Trophoblast cell (in vitro differentiated cells and primary cell): ENCODE measurements at regions not wholly inside any gene's neighbourhood (a gene's known extent, or its start where the extent isn't known, plus 50 kb on each side); places are given as distances from the start of the nearest gene placed in this dataset.
"Not testable (repeated sequence)": the region's sequence is repeated elsewhere in the genome, so short reads cannot be mapped to it uniquely, and the experiment has no call there.

Experiments
- DNase-seq, 2 donors: peaks; one replicate each; pipeline ENCODE4 v3.0.0-alpha.2; 2016
- H2AFZ ChIP-seq: 2 replicates; pipeline ENCODE4 v1.6.1; 2013; ENCODE audit warnings: low read length, moderate library complexity, mild to moderate bottlenecking; ENCODE audit not compliant: insufficient read depth, poor library complexity
- H2AK5ac ChIP-seq: 2 replicates; pipeline ENCODE4 v1.6.1; 2013; ENCODE audit warnings: mild to moderate bottlenecking, low read length
- H2BK120ac ChIP-seq: 2 replicates; pipeline ENCODE4 v1.6.1; 2013; ENCODE audit warnings: low read length, mild to moderate bottlenecking, moderate library complexity; ENCODE audit not compliant: insufficient read depth, poor library complexity
- H2BK12ac ChIP-seq: 2 replicates; pipeline ENCODE4 v1.6.1; 2013; ENCODE audit warnings: mild to moderate bottlenecking, low read length, moderate library complexity
- H2BK5ac ChIP-seq: 2 replicates; pipeline ENCODE4 v1.6.1; 2013; ENCODE audit warnings: low read length, low read depth, moderate library complexity, mild to moderate bottlenecking; ENCODE audit not compliant: poor library complexity
- H3K14ac ChIP-seq: 2 replicates; pipeline ENCODE4 v1.6.1; 2013; ENCODE audit warnings: mild to moderate bottlenecking, low read length
- H3K18ac ChIP-seq: 2 replicates; pipeline ENCODE4 v1.6.1; 2013; ENCODE audit warnings: mild to moderate bottlenecking, low read length
- H3K23ac ChIP-seq: 2 replicates; pipeline ENCODE4 v1.6.1; 2013; ENCODE audit warnings: low read length
- H3K27ac ChIP-seq: 2 replicates; pipeline ENCODE4 v1.5.1; 2013; ENCODE audit warnings: low read depth, mild to moderate bottlenecking, inconsistent platforms, low read length, moderate library complexity
- H3K27me3 ChIP-seq: 2 replicates; pipeline ENCODE4 v1.6.1; 2013; ENCODE audit warnings: inconsistent platforms, mild to moderate bottlenecking, low read length, moderate library complexity; ENCODE audit not compliant: insufficient read depth
- H3K36me3 ChIP-seq, 2 experiments: 1 replicate in 1 of 2; 2 replicates in 1 of 2; pipeline ENCODE4 v1.6.1; 2013; ENCODE audit warnings: low read length in 2 of 2, mild to moderate bottlenecking in 2 of 2, moderate library complexity in 1 of 2; ENCODE audit not compliant: insufficient read depth in 2 of 2, control insufficient read depth in 1 of 2
- H3K4ac ChIP-seq: 2 replicates; pipeline ENCODE4 v1.6.1; 2013; ENCODE audit warnings: low read depth, mild to moderate bottlenecking, low read length, moderate library complexity
- H3K4me1 ChIP-seq, 2 experiments: 1 replicate in 1 of 2; 2 replicates in 1 of 2; pipeline ENCODE4 v1.6.1; 2013; ENCODE audit warnings: low read length in 2 of 2, mild to moderate bottlenecking in 2 of 2, moderate library complexity in 1 of 2; ENCODE audit not compliant: insufficient read depth in 2 of 2, control insufficient read depth in 1 of 2
- H3K4me2 ChIP-seq: 2 replicates; pipeline ENCODE4 v1.6.1; 2013; ENCODE audit warnings: inconsistent platforms, mild to moderate bottlenecking, low read length, moderate library complexity
- H3K4me3 ChIP-seq: 2 replicates; pipeline ENCODE4 v1.5.1; 2013; ENCODE audit warnings: mild to moderate bottlenecking, low read depth, low read length, inconsistent platforms
- H3K79me1 ChIP-seq: one replicate; pipeline ENCODE4 v1.6.1; 2013; ENCODE audit warnings: low read length
- H3K79me2 ChIP-seq: 2 replicates; pipeline ENCODE4 v1.6.1; 2013; ENCODE audit warnings: low read length, mild to moderate bottlenecking; ENCODE audit not compliant: control insufficient read depth, insufficient read depth, poor library complexity
- H3K9ac ChIP-seq: 2 replicates; pipeline ENCODE4 v1.6.1; 2013; ENCODE audit warnings: mild to moderate bottlenecking, low read length
- H3K9me3 ChIP-seq: 2 replicates; pipeline ENCODE4 v1.6.1; 2013; ENCODE audit warnings: low read depth, mild to moderate bottlenecking, control low read depth, inconsistent platforms, low read length; ENCODE audit not compliant: insufficient read depth
- H4K12ac ChIP-seq: 2 replicates; pipeline ENCODE4 v1.6.1; 2013; ENCODE audit warnings: low read depth, mild to moderate bottlenecking, low read length, moderate library complexity
- H4K8ac ChIP-seq: 2 replicates; pipeline ENCODE4 v1.6.1; 2013; ENCODE audit warnings: low read depth, mild to moderate bottlenecking, low read length, moderate library complexity
- H4K91ac ChIP-seq: one replicate; pipeline ENCODE4 v1.6.1; 2013; ENCODE audit warnings: low read depth, mild to moderate bottlenecking, low read length, moderate library complexity
- WGBS: extraction: QIAGEN DNeasy Blood & Tissue Kit; methylation state at CpG from one replicate; pipeline ENCODE4 v1.1.7; 2013; ENCODE audit warnings: missing lambda C conversion rate; ENCODE audit not compliant: insufficient read length, insufficient coverage; ENCODE audit errors: extremely low coverage; 5-methylcytosine and 5-hydroxymethylcytosine counted together

DNA sequence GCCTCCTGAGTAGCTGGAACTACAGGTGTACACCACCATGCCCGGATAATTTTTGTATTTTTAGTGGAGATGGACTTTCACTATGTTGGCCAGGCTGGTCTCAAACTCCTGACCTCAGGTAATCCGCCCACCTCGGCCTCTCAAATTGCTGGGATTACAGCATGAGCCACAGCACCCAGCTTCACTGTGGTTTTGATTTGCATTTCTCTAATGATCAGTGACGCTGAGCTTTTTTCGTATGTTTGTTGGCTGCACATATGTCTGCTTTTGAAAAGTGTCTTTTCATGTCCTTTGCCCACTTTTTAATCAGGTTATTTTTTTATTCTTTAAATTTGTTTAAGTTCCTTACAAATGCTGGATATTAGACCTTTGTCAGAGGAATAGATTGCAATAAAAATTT lies 696.0 kb downstream of the ZBBX start:
- H3K4me3 ChIP-seq, H4K91ac ChIP-seq, H3K79me1 ChIP-seq, H2AFZ ChIP-seq, H3K4me1 ChIP-seq, H3K4ac ChIP-seq, H3K4me2 ChIP-seq, H3K79me2 ChIP-seq, H2AK5ac ChIP-seq, H3K23ac ChIP-seq, H2BK12ac ChIP-seq, H3K14ac ChIP-seq, H3K9ac ChIP-seq, H3K9me3 ChIP-seq, H4K8ac ChIP-seq, DNase-seq, H2BK5ac ChIP-seq, H3K18ac ChIP-seq, H3K36me3 ChIP-seq, H3K27ac ChIP-seq, H2BK120ac ChIP-seq, H4K12ac ChIP-seq, H3K27me3 ChIP-seq: not testable (repeated sequence)
- no CpG with 5 or more reads among the region's 5 CpGs for WGBS

DNA sequence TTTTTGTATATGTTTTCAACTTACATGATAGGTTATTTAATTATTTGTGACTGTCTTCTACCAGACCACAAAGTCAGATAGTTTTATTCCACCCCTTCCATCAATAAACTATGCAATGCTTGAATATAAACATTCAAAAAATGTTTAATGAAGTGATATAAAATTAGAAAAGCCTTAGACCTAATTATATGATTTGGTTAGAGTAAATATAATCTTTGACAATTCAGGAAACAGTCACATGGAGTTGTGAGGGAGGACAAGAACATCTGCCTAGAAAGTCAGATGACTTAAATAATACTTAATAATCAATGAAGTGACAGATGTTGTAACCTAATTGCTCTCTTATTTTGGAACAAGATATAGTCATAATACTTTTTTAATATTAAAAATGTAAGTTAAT lies 710.3 kb downstream of the ZBBX start:
- no peaks in the 10 kb centered on the region for H3K79me1 ChIP-seq
- H2BK12ac ChIP-seq, result no peak overlapping the region
- H3K9me3 ChIP-seq, result no peaks in the 10 kb centered on the region

DNA sequence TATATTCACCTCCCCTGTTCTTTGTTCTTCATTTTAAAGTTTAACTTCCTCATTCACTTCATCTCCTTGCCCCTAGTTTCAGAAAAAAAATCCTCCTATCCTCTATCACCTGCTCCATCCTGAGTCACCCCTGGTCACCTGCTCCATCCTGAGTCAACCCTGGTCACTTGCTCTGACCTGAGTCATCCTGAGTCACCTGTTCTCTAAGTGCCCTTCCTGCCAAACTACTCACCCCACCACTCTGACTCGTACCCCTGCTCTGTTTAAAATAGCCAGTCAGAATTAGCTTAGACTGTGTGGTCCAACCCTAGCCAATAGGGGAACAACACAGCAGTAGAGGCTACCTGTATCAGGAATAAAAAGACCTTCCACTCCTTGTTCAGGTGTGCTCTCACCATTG lies 716.9 kb downstream of the ZBBX start:
- H3K27ac ChIP-seq, result no peak overlapping the region
- H3K14ac ChIP-seq, result no peak overlapping the region
- H3K4me1 ChIP-seq, result no peaks in the 10 kb centered on the region
- no peak overlapping the region for H3K4me3 ChIP-seq
- no peak overlapping the region for H4K12ac ChIP-seq
- H4K8ac ChIP-seq, result no peak overlapping the region
- H3K23ac ChIP-seq, result no peak overlapping the region
- H3K4ac ChIP-seq, result no peak overlapping the region
- H2BK5ac ChIP-seq, result no peak overlapping the region
- no peaks in the 10 kb centered on the region for H3K27me3 ChIP-seq
- no peak overlapping the region for H2AFZ ChIP-seq
- no peak overlapping the region for H3K9ac ChIP-seq
- H2BK120ac ChIP-seq, result no peak overlapping the region
- no peaks in the 10 kb centered on the region for H3K9me3 ChIP-seq
- no peak overlapping the region for H2AK5ac ChIP-seq
- no CpG with 5 or more reads among the region's 1 CpG for WGBS
- H2BK12ac ChIP-seq, result no peak overlapping the region
- H3K79me2 ChIP-seq, result no peaks in the 10 kb centered on the region
- H3K18ac ChIP-seq, result no peak overlapping the region
- H3K4me2 ChIP-seq, result no peak overlapping the region
- H3K36me3 ChIP-seq, result no peaks in the 10 kb centered on the region
- DNase-seq, result peak; percentile 63 to 66
- no peaks in the 10 kb centered on the region for H3K79me1 ChIP-seq
- H4K91ac ChIP-seq, result no peak overlapping the region

More for the DNA sequence above, 710.3 kb downstream of the ZBBX start:
- Histone ChIP-seq H2BK5ac (no peak overlapping the region), H3K79me2 (no peaks in the 10 kb centered on the region), H4K91ac (no peak overlapping the region), H3K36me3 (no peaks in the 10 kb centered on the region), H2AK5ac (no peak overlapping the region), H3K4me1 (no peaks in the 10 kb centered on the region), H4K8ac (no peak overlapping the region), H3K23ac (no peak overlapping the region), H3K4me3 (no peak overlapping the region), H3K14ac (no peak overlapping the region), H2AFZ (no peak overlapping the region), H3K18ac (no peak overlapping the region), H3K27me3 (no peaks in the 10 kb centered on the region), H3K9ac (no peak overlapping the region), H2BK120ac (no peak overlapping the region), H4K12ac (no peak overlapping the region), H3K4ac (no peak overlapping the region), H3K4me2 (no peak overlapping the region), H3K27ac (no peak overlapping the region)
- no peak for DNase-seq

DNA sequence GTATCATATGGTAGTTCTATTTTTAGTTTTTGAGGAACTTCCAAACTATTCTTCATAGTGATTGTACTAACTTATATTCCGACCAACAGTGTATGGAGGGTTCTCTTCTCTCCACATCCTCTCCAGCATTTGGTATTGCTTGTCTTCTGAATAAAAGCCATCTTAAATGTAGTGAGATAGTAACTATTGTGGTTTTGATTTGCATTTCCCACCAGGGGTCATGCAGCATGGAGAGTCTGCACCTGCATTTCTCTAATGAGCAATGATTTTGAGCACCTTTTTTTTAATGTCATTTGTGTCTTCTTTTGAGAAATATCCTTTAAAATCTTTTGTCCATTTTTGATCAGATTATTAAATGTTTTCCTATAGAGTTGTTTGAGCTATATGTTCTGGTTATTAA lies 718.5 kb downstream of the ZBBX start:
- H3K23ac ChIP-seq, result no peak overlapping the region
- H3K79me2 ChIP-seq, result no peaks in the 10 kb centered on the region
- no peaks in the 10 kb centered on the region for H3K79me1 ChIP-seq
- no peak overlapping the region for H3K27ac ChIP-seq
- H2AFZ ChIP-seq, result no peak overlapping the region
- no peak overlapping the region for H3K4ac ChIP-seq
- no peaks in the 10 kb centered on the region for H3K9me3 ChIP-seq
- H2BK120ac ChIP-seq, result no peak overlapping the region
- no peak overlapping the region for H2BK5ac ChIP-seq
- H3K18ac ChIP-seq, result no peak overlapping the region
- H4K91ac ChIP-seq, result no peak overlapping the region
- no peaks in the 10 kb centered on the region for H3K4me1 ChIP-seq
- H3K4me3 ChIP-seq, result no peak overlapping the region
- H2AK5ac ChIP-seq, result no peak overlapping the region
- no peak overlapping the region for H4K8ac ChIP-seq
- H3K14ac ChIP-seq, result no peak overlapping the region
- no peak overlapping the region for H3K4me2 ChIP-seq
- no peak overlapping the region for H3K9ac ChIP-seq
- no peak overlapping the region for H4K12ac ChIP-seq
- no CpG with 5 or more reads among the region's 1 CpG for WGBS
- H3K36me3 ChIP-seq, result no peaks in the 10 kb centered on the region
- no peaks in the 10 kb centered on the region for H3K27me3 ChIP-seq
- no peak overlapping the region for H2BK12ac ChIP-seq
- DNase-seq, result no peak

DNA sequence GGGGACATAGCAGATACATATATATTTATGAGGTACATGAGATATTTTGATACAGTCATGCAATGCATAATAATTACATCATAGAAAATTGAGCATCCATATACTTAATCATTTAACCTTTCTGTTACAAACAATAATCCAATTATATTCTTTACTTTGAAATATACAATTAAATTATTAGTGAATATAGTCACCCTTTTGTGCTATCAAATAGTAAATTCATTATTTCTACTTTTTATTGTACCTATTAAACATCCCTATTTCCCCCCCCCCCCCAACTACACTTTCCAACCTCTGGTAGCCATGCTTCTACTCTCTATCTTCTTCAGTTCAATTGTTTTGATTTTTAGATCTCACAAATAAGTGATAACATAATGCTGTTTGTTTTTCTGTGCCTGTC lies 719.1 kb downstream of the ZBBX start:
- Histone ChIP-seq H2BK12ac (no peak overlapping the region), H3K14ac (no peak overlapping the region), H3K36me3 (no peaks in the 10 kb centered on the region), H3K79me2 (no peaks in the 10 kb centered on the region), H3K79me1 (no peaks in the 10 kb centered on the region), H2AFZ (no peak overlapping the region), H4K91ac (no peak overlapping the region), H2BK120ac (no peak overlapping the region), H3K23ac (no peak overlapping the region), H3K4me2 (no peak overlapping the region), H2AK5ac (no peak overlapping the region), H3K4me3 (no peak overlapping the region), H3K4me1 (no peaks in the 10 kb centered on the region), H3K4ac (no peak overlapping the region), H3K27ac (no peak overlapping the region), H3K9me3 (no peaks in the 10 kb centered on the region), H3K9ac (no peak overlapping the region), H4K12ac (no peak overlapping the region), H4K8ac (no peak overlapping the region), H3K27me3 (no peaks in the 10 kb centered on the region), H3K18ac (no peak overlapping the region), H2BK5ac (no peak overlapping the region)
- no peak for DNase-seq
